HepG2 (cell line): ENCODE measurements at regions not wholly inside any gene's neighbourhood (a gene's known extent, or its start where the extent isn't known, plus 50 kb on each side); places are given as distances from the start of the nearest gene placed in this dataset.

Source experiments
- ATAC-seq: fragments of 200-7000 bp; cut with Tn5 transposase; 3 replicates; pipeline ENCODE4 v1.9.1; 2020; ENCODE audit warnings: mild to moderate bottlenecking, moderate library complexity
- BruUV-seq: library from RNA; stranded (reverse); fragments of 400-500 nt; replicated peaks from 2 replicates; lab custom pipeline; 2021; lab: Mats Ljungman, UMichigan
- CTCF ChIA-PET: fragments of 300-600 bp; formaldehyde crosslinking; extraction: SDS; loops from one replicate; lab custom pipeline; 2021; ENCODE audit warnings: low total read pairs, inconsistent platforms, low intra/inter-chr PET ratio; lab: Yijun Ruan, JAX
- POLR2A ChIA-PET: fragments of 350-600 bp; sonication (Branson Sonifier 250); formaldehyde crosslinking; loops from one replicate; lab custom pipeline; 2020; ENCODE audit warnings: antibody characterized with exemption, inconsistent platforms; lab: Yijun Ruan, JAX
- DNase-seq: peaks from one replicate; pipeline ENCODE4 v3.0.0-alpha.2; 2015; ENCODE audit warnings: low spot score
- FAIRE-seq: peaks from 3 replicates; lab custom pipeline; 2011; peaks lifted over from hg19 to GRCh38; lab: Jason Lieb, UNC
- H2AFZ ChIP-seq: one replicate; pipeline ENCODE4 v1.6.1; 2011; ENCODE audit warnings: low read length, inconsistent platforms
- H3K27ac ChIP-seq: fragments of 300-600 bp; 3 replicates; pipeline ENCODE4 v1.8.0; 2011; ENCODE audit warnings: mixed run types, mild to moderate bottlenecking, mixed read lengths, low read length, inconsistent platforms; ENCODE audit not compliant: insufficient read depth; ENCODE audit errors: extremely low read length
- H3K27me3 ChIP-seq, 2 experiments: fragments of 200-600 bp in 1 of 2; 2 replicates in 1 of 2; 3 replicates in 1 of 2; pipeline versions ENCODE4 v1.6.0 to v1.8.0; 2011; ENCODE audit warnings: low read length in 2 of 2, mild to moderate bottlenecking in 2 of 2, moderate library complexity in 2 of 2, inconsistent platforms in 1 of 2; ENCODE audit not compliant: insufficient read depth in 2 of 2, control insufficient read depth in 1 of 2
- H3K36me3 ChIP-seq, 2 experiments: fragments of 200-600 bp in 1 of 2; replicated peaks in 1 of 2; 2 replicates in 1 of 2; 3 replicates in 1 of 2; pipeline versions ENCODE4 v1.5.1 to v1.8.0; 2011; ENCODE audit warnings: low read length in 2 of 2, inconsistent platforms in 1 of 2; ENCODE audit not compliant: insufficient read depth in 2 of 2, control insufficient read depth in 1 of 2
- H3K4me1 ChIP-seq: 2 replicates; pipeline ENCODE4 v1.5.1; 2012; ENCODE audit warnings: low read length, inconsistent platforms; ENCODE audit not compliant: insufficient read depth
- H3K4me2 ChIP-seq: 2 replicates; pipeline ENCODE4 v1.6.0; 2011; ENCODE audit warnings: low read depth, low read length, inconsistent platforms
- H3K4me3 ChIP-seq, 3 experiments: fragments of 200-600 bp in 1 of 3; sonication (generic), shearing (Covaris generic) in 1 of 3; replicated peaks in 1 of 3; 2 replicates each; pipeline ENCODE4 v1.5.1; 2011 to 2016; ENCODE audit warnings: low read length in 3 of 3, inconsistent platforms in 2 of 3, low read depth in 2 of 3, mild to moderate bottlenecking in 2 of 3, control low read depth in 1 of 3, mixed read lengths in 1 of 3; ENCODE audit not compliant: insufficient read depth in 1 of 3
- H3K79me2 ChIP-seq: one replicate; pipeline ENCODE4 v1.6.1; 2011; ENCODE audit warnings: low read length, inconsistent platforms; ENCODE audit not compliant: insufficient read depth
- H3K9ac ChIP-seq: 2 replicates; pipeline ENCODE4 v1.6.0; 2011; ENCODE audit warnings: mild to moderate bottlenecking, low read depth, low read length, inconsistent platforms; ENCODE audit not compliant: insufficient read depth
- H3K9me3 ChIP-seq: 2 replicates; pipeline ENCODE4 v1.5.1; 2012; ENCODE audit warnings: mild to moderate bottlenecking, low read length
- H4K20me1 ChIP-seq: 2 replicates; pipeline ENCODE4 v1.6.0; 2011; ENCODE audit warnings: inconsistent platforms, mild to moderate bottlenecking, low read length, moderate library complexity; ENCODE audit not compliant: insufficient read depth
- ARNT2 ChIP-seq: sonication (generic); formaldehyde crosslinking; IDR thresholded peaks from 2 replicates; pipeline ENCODE4 v1.8.0; 2022; ENCODE audit warnings: mild to moderate bottlenecking, low read depth, missing genetic modification reagents, moderate library complexity
- ATF7 ChIP-seq, 2 experiments: fragments of 450-650 bp in 1 of 2; sonication (generic) in 1 of 2; formaldehyde crosslinking in 1 of 2; IDR thresholded peaks; 2 replicates each; pipeline versions ENCODE4 v1.4.0 to v1.6.1; 2016 to 2020; ENCODE audit warnings: antibody characterized with exemption in 1 of 2, mild to moderate bottlenecking in 1 of 2, missing genetic modification reagents in 1 of 2
- ATM ChIP-seq: fragments of 450-650 bp; IDR thresholded peaks from 2 replicates; pipeline ENCODE4 v1.7.1; 2017; ENCODE audit warnings: mild to moderate bottlenecking, borderline replicate concordance
- HOMEZ ChIP-seq: IDR thresholded peaks from 2 replicates; pipeline ENCODE4 v1.6.1; 2016; ENCODE audit warnings: low read depth
- MLX ChIP-seq: IDR thresholded peaks from 2 replicates; pipeline ENCODE4 v1.6.1; 2016
- MXD3 ChIP-seq: IDR thresholded peaks from 2 replicates; pipeline ENCODE4 v1.6.1; 2016; ENCODE audit warnings: mild to moderate bottlenecking, missing biosample characterization, missing genetic modification reagents
- NCOA1 ChIP-seq: sonication (generic); formaldehyde crosslinking; IDR thresholded peaks from 2 replicates; pipeline ENCODE4 v1.9.0; 2021; ENCODE audit warnings: missing genetic modification reagents
- PAF1 ChIP-seq: IDR thresholded peaks from 2 replicates; pipeline ENCODE4 v1.6.1; 2016; ENCODE audit warnings: missing genetic modification reagents, missing compliant biosample characterization
- PLSCR1 ChIP-seq: sonication (generic); formaldehyde crosslinking; IDR thresholded peaks from 2 replicates; pipeline ENCODE4 v1.5.0; 2020; ENCODE audit warnings: missing genetic modification reagents, mild to moderate bottlenecking, borderline replicate concordance
- SP4 ChIP-seq: sonication (generic); formaldehyde crosslinking; IDR thresholded peaks from 2 replicates; pipeline ENCODE4 v1.8.1; 2023; ENCODE audit warnings: mild to moderate bottlenecking, missing genetic modification reagents
- TAF15 ChIP-seq: fragments of 200-400 bp; formaldehyde crosslinking; IDR thresholded peaks from one replicate; pipeline ENCODE4 v1.6.1; 2018; ENCODE audit warnings: mild to moderate bottlenecking, low read depth, low read length; ENCODE audit not compliant: poor library complexity, severe bottlenecking
- ZNF142 ChIP-seq: sonication (generic); formaldehyde crosslinking; IDR thresholded peaks from 2 replicates; pipeline ENCODE4 v1.4.0; 2020; ENCODE audit warnings: missing genetic modification reagents
- ZNF3 ChIP-seq: IDR thresholded peaks from 2 replicates; pipeline ENCODE4 v1.7.0; 2017; ENCODE audit warnings: inconsistent platforms
- ZNF33A ChIP-seq: sonication (generic); formaldehyde crosslinking; IDR thresholded peaks from 2 replicates; pipeline ENCODE4 v1.5.1; 2020; ENCODE audit warnings: missing genetic modification reagents, mild to moderate bottlenecking, moderate library complexity, borderline replicate concordance
- ZNF367 ChIP-seq: sonication (generic); formaldehyde crosslinking; IDR thresholded peaks from 2 replicates; pipeline ENCODE4 v1.4.0; 2020; ENCODE audit warnings: missing genetic modification reagents, borderline replicate concordance
- ZNF850 ChIP-seq: sonication (generic); formaldehyde crosslinking; conservative IDR thresholded peaks from 2 replicates; pipeline ENCODE4 v1.9.0; 2021; ENCODE audit warnings: mild to moderate bottlenecking, missing genetic modification reagents
- WGBS: methylation state at CpG from one replicate; pipeline ENCODE4 v1.1.6; 2017; ENCODE audit warnings: low lambda C conversion rate; 5-methylcytosine and 5-hydroxymethylcytosine counted together
- in situ Hi-C: cut with HindIII; loops from 2 replicates; pipeline ENCODE4 v1.10.0; 2017; ENCODE audit warnings: low pct_unique_long_range_greater_than_20kb; ENCODE audit not compliant: extremely low pct_ligation_motif_present
- intact Hi-C: fragments of 100-400 bp; cut with micrococcal nuclease; formaldehyde crosslinking; loops from one replicate; pipeline ENCODE4 v1.10.0; 2022; ENCODE audit not compliant: unreplicated experiment

GRCh38 chr13:79900356-79900755, 419.4 kb downstream of the NDFIP2 start:
- Histone ChIP-seq H3K4me1 (no peaks in the 10 kb centered on the region), H3K36me3 (no peaks in the 10 kb centered on the region), H3K9ac (no peak overlapping the region), H3K9me3 (peaks cover 22% of the 10 kb centered on the region; the same call in 1 of the 2 replicates), H3K4me3 (no peak overlapping the region), H3K27ac (no peak overlapping the region), H2AFZ (no peak overlapping the region), H4K20me1 (no peaks in the 10 kb centered on the region), H3K79me2 (no peaks in the 10 kb centered on the region), H3K27me3 (no peaks in the 10 kb centered on the region), H3K4me2 (no peak overlapping the region)
- ATAC-seq (no peak), FAIRE-seq (no peak), DNase-seq (no peak)
- intact Hi-C loops: no loop called here
- in situ Hi-C loops: no loop called here
- CTCF ChIA-PET: no interaction called here
- no peak for TF ChIP-seq MLX (CRISPR knock-in tag)
- TF ChIP-seq TAF15: no peak
- TF ChIP-seq ZNF33A (CRISPR knock-in tag): no peak
- no peak for TF ChIP-seq ZNF3
- TF ChIP-seq MXD3 (CRISPR knock-in tag): no peak
- no peak for TF ChIP-seq HOMEZ (CRISPR knock-in tag)
- TF ChIP-seq ZNF850 (CRISPR knock-in tag): no peak
- no peak for TF ChIP-seq ATF7 (IDR thresholded peaks at IDR 0.05)
- no peak for TF ChIP-seq ATF7 (CRISPR knock-in tag; IDR thresholded peaks at IDR 0.05)
- no peak for TF ChIP-seq PLSCR1
- no peak for TF ChIP-seq SP4 (CRISPR knock-in tag)
- no peak for TF ChIP-seq ARNT2 (CRISPR knock-in tag)
- no peak for TF ChIP-seq ZNF142 (CRISPR knock-in tag)
- no peak for TF ChIP-seq PAF1 (CRISPR knock-in tag)
- TF ChIP-seq ATM: no peak
- no peak for TF ChIP-seq NCOA1 (CRISPR knock-in tag)
- no peak for TF ChIP-seq ZNF367 (CRISPR knock-in tag)
- 100% methylated on average over 1 of the region's 1 CpG for WGBS
- BruUV-seq: no TSS peak
- POLR2A ChIA-PET: no interaction called here
